HUES64 (cell line): ENCODE measurements at regions not wholly inside any gene's neighbourhood (a gene's known extent, or its start where the extent isn't known, plus 50 kb on each side); places are given as distances from the start of the nearest gene placed in this dataset.
"Not testable (repeated sequence)": the region's sequence is repeated elsewhere in the genome, so short reads cannot be mapped to it uniquely, and the experiment has no call there.

Experiments used
- H3K27ac ChIP-seq: 2 replicates; pipeline ENCODE4 v1.7.0; 2013; ENCODE audit warnings: low read depth, low read length, inconsistent platforms
- H3K27me3 ChIP-seq: 2 replicates; pipeline ENCODE4 v1.6.1; 2013; ENCODE audit warnings: mild to moderate bottlenecking, low read length; ENCODE audit not compliant: insufficient read depth
- H3K36me3 ChIP-seq: 2 replicates; pipeline ENCODE4 v1.6.1; 2013; ENCODE audit warnings: mild to moderate bottlenecking, low read length; ENCODE audit not compliant: insufficient read depth
- H3K4me1 ChIP-seq: 2 replicates; pipeline ENCODE4 v1.6.1; 2013; ENCODE audit warnings: mild to moderate bottlenecking, low read length, moderate library complexity; ENCODE audit not compliant: insufficient read depth
- H3K4me3 ChIP-seq: 2 replicates; pipeline ENCODE4 v1.5.1; 2013; ENCODE audit warnings: mild to moderate bottlenecking, low read length, moderate library complexity
- H3K9ac ChIP-seq: 2 replicates; pipeline ENCODE4 v1.6.1; 2013; ENCODE audit warnings: mild to moderate bottlenecking, low read depth, low read length
- H3K9me3 ChIP-seq: 2 replicates; pipeline ENCODE4 v1.6.1; 2013; ENCODE audit warnings: low read depth, low read length; ENCODE audit not compliant: insufficient read depth
- WGBS: fragments of 150-250, 120-280 bp; methylation state at CpG from one replicate; pipeline ENCODE4 v1.1.7; 2013; ENCODE audit warnings: missing lambda C conversion rate; 5-methylcytosine and 5-hydroxymethylcytosine counted together

DNA sequence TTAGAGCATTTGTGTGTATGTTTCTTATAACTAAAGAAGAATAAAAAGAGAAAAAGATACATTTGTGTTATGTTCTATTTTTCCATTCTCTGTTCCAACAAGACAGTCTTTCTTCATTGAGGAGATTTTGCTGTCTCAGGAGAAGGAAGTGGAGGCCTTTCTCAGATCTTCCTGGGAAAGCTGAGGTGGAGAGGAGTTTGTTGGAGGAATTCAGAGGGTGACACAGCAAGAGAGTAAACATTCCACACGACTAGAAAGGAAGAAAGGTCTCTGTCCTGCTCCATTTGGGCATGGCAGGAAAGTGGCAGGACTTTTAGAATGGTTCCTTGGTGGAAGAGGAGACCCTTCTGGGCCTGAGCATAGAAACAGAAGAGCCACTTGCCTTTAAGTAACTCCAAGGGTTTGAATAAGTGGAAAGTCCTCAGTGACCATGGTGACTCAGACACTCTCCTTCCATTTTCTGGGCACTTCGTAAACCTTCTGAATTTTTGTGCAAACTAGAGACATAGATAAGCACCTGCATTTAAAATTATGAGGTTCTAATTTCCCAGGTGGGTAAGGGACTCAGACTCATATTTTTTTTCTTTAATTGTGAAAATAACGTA is 52.3 kb upstream of the COL5A2 start:
- no peak overlapping the region for H3K4me3 ChIP-seq
- H3K9me3 ChIP-seq = no peaks in the 10 kb centered on the region
- H3K27ac ChIP-seq = no peak overlapping the region
- no peaks in the 10 kb centered on the region for H3K36me3 ChIP-seq
- H3K27me3 ChIP-seq = no peaks in the 10 kb centered on the region
- no peak overlapping the region for H3K9ac ChIP-seq
- WGBS = 81% methylated on average over 2 of the region's 3 CpGs
- no peaks in the 10 kb centered on the region for H3K4me1 ChIP-seq

GRCh38 chr2:189232759-189233406 is 53.3 kb upstream of the COL5A2 start:
- no peaks in the 10 kb centered on the region for H3K4me1 ChIP-seq
- no peaks in the 10 kb centered on the region for H3K36me3 ChIP-seq
- no peaks in the 10 kb centered on the region for H3K27me3 ChIP-seq
- H3K9me3 ChIP-seq = no peaks in the 10 kb centered on the region
- no peak overlapping the region for H3K9ac ChIP-seq
- no peak overlapping the region for H3K27ac ChIP-seq
- H3K4me3 ChIP-seq = no peak overlapping the region

GRCh38 chr2:189233527-189233926 is 54.0 kb upstream of the COL5A2 start:
- no peaks in the 10 kb centered on the region for H3K9me3 ChIP-seq
- no peaks in the 10 kb centered on the region for H3K36me3 ChIP-seq
- no peak overlapping the region for H3K27ac ChIP-seq
- H3K9ac ChIP-seq = no peak overlapping the region
- H3K27me3 ChIP-seq = no peaks in the 10 kb centered on the region
- H3K4me3 ChIP-seq = no peak overlapping the region
- H3K4me1 ChIP-seq = no peaks in the 10 kb centered on the region
- WGBS = 93% methylated on average over 2 of the region's 2 CpGs

GRCh38 chr2:189234991-189235390 is 55.4 kb upstream of the COL5A2 start:
- Histone ChIP-seq H3K9me3 (no peaks in the 10 kb centered on the region), H3K27ac (no peak overlapping the region), H3K9ac (no peak overlapping the region), H3K4me3 (no peak overlapping the region), H3K27me3 (no peaks in the 10 kb centered on the region), H3K4me1 (no peaks in the 10 kb centered on the region), H3K36me3 (no peaks in the 10 kb centered on the region)

DNA sequence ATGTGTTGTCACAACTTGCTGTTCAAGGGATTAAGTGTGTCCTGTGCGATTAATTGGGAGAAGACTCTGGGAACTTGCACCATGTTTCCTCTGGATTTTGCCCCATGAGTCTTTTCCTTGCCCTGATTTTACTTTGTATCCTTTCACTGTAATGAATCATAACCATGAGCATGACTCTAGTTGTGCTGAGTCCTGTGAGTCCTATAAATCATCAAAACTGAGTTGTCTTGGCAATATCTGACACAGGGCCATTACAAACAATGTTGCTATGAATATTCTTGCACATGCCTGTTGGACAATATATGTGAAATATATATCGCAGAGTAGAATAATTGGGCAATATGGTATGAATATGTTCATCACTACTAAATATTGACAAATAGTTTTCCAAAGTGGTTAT is 56.5 kb upstream of the COL5A2 start:
- Histone ChIP-seq H3K4me1 (no peaks in the 10 kb centered on the region), H3K9me3 (no peaks in the 10 kb centered on the region), H3K36me3 (no peaks in the 10 kb centered on the region), H3K4me3 (no peak overlapping the region), H3K27me3 (no peaks in the 10 kb centered on the region), H3K9ac (no peak overlapping the region), H3K27ac (no peak overlapping the region)
- 97% methylated on average over 2 of the region's 2 CpGs for WGBS

GRCh38 chr2:189238903-189239302 is 59.3 kb upstream of the COL5A2 start:
- H3K4me1 ChIP-seq = no peaks in the 10 kb centered on the region
- no peak overlapping the region for H3K27ac ChIP-seq
- H3K4me3 ChIP-seq = no peak overlapping the region
- H3K9ac ChIP-seq = no peak overlapping the region
- H3K36me3 ChIP-seq = no peaks in the 10 kb centered on the region
- H3K27me3 ChIP-seq = no peaks in the 10 kb centered on the region
- H3K9me3 ChIP-seq = no peaks in the 10 kb centered on the region; the same call in 1 of the 2 replicates

GRCh38 chr2:189243843-189244242 is 64.3 kb upstream of the COL5A2 start:
- H3K4me1 ChIP-seq, H3K36me3 ChIP-seq: not testable (repeated sequence)
- 93% methylated on average over 1 of the region's 1 CpG for WGBS

DNA sequence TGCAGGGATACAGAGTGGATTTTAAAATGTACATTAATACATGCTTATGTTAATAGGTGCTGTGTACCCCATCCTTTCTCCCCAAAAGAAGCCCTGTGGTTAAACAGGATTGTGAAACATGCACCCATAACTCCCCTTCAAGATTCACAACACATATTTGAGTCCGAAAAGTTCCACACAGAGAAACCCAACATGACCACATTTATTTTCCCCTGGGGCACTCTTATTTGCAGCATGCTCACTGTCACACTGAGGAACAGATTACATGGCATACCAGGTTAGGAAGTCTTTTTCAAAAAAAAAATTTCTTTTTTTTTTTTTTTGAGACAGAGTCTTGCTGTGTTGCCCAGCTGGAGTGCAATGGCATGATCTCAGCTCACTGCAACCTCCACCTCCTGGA is 67.7 kb upstream of the COL5A2 start:
- H3K27ac ChIP-seq = no peak overlapping the region
- H3K9ac ChIP-seq = no peak overlapping the region
- no peak overlapping the region for H3K4me3 ChIP-seq
- H3K36me3 ChIP-seq = no peaks in the 10 kb centered on the region
- H3K9me3 ChIP-seq = peaks cover 4% of the 10 kb centered on the region
- H3K27me3 ChIP-seq = no peaks in the 10 kb centered on the region
- no peaks in the 10 kb centered on the region for H3K4me1 ChIP-seq
- WGBS = 94% methylated on average over 1 of the region's 1 CpG

More at GRCh38 chr2:189243843-189244242, 64.3 kb upstream of the COL5A2 start:
- not testable (repeated sequence) for H3K9me3 ChIP-seq, H3K9ac ChIP-seq, H3K27me3 ChIP-seq, H3K27ac ChIP-seq, H3K4me3 ChIP-seq

- Histone ChIP-seq H3K27me3 (no peaks in the 10 kb centered on the region), H3K4me1 (no peaks in the 10 kb centered on the region), H3K9me3 (peaks cover 4% of the 10 kb centered on the region), H3K9ac (no peak overlapping the region), H3K27ac (no peak overlapping the region), H3K36me3 (no peaks in the 10 kb centered on the region), H3K4me3 (no peak overlapping the region)
- WGBS = no CpG with 5 or more reads among the region's 1 CpG
Observed at GRCh38 chr2:189248141-189248540, 68.6 kb upstream of the COL5A2 start.

DNA sequence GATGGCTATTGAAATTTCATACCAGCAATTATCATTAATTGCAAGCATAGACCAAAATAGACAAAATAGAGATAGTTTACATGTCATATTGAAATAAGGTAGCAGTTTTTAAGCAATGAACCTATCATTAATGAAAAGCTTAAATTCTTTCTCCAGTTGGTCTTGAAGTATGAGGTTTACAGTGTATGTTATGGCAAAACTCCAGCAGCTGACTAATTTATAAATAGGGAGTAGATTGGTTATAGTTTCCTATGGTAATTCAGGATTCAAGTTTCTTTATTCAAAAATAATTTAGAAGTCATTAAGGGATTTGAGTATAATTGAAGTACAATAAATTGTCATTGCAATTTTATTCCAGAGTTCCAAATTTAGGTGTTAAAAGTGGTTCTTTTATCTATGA is 69.6 kb upstream of the COL5A2 start:
- Histone ChIP-seq H3K36me3 (no peaks in the 10 kb centered on the region), H3K27ac (no peak overlapping the region), H3K27me3 (no peaks in the 10 kb centered on the region), H3K9me3 (peaks cover 4% of the 10 kb centered on the region; the same call in 1 of the 2 replicates), H3K9ac (no peak overlapping the region), H3K4me1 (no peaks in the 10 kb centered on the region), H3K4me3 (no peak overlapping the region)

GRCh38 chr2:189249901-189250300 is 70.3 kb upstream of the COL5A2 start:
- Histone ChIP-seq H3K27me3 (no peaks in the 10 kb centered on the region), H3K4me3 (no peak overlapping the region), H3K9me3 (peaks cover 2% of the 10 kb centered on the region; the same call in 1 of the 2 replicates), H3K9ac (no peak overlapping the region), H3K27ac (no peak overlapping the region), H3K4me1 (no peaks in the 10 kb centered on the region), H3K36me3 (no peaks in the 10 kb centered on the region)
- 92% methylated on average over 5 of the region's 5 CpGs for WGBS
